ENCODE measurements at regions not wholly inside any gene's neighbourhood (a gene's known extent, or its start where the extent isn't known, plus 50 kb on each side); places are given as distances from the start of the nearest gene placed in this dataset.
"Not testable (repeated sequence)": the region's sequence is repeated elsewhere in the genome, so short reads cannot be mapped to it uniquely, and the experiment has no call there.

GRCh38 chr20:12133553-12133952 lies 215.9 kb downstream of the BTBD3 start:
- TF ChIP-seq CTCF (conservative IDR thresholded peaks at IDR 0.05; ENCODE audit: low read depth, low read length), result no peak
- no peak for DNase-seq (ENCODE audit: low read depth)
- H3K4me3 ChIP-seq (ENCODE audit: low read depth, low read length), result no peak overlapping the region

- not testable (repeated sequence) for DNase-seq (ENCODE audit: low read depth); H3K4me3 ChIP-seq (ENCODE audit: low read depth, low read length)
Measured at GRCh38 chr20:12145951-12146350, 228.3 kb downstream of the BTBD3 start.

GRCh38 chr20:12152996-12153395 lies 235.3 kb downstream of the BTBD3 start:
- H3K4me3 ChIP-seq (ENCODE audit: low read depth, low read length), result no peak overlapping the region
- no peak for TF ChIP-seq CTCF (conservative IDR thresholded peaks at IDR 0.05; ENCODE audit: low read depth, low read length)
- DNase-seq (ENCODE audit: low read depth), result peak; percentile 44

- H3K4me3 ChIP-seq (ENCODE audit: low read depth, low read length), result no peak overlapping the region
- DNase-seq (ENCODE audit: low read depth), result peak; percentile 45
- TF ChIP-seq CTCF (conservative IDR thresholded peaks at IDR 0.05; ENCODE audit: low read depth, low read length), result no peak
Measured at GRCh38 chr20:12153628-12154027, 235.9 kb downstream of the BTBD3 start.

- H3K4me3 ChIP-seq (ENCODE audit: low read depth, low read length), result no peak overlapping the region
- no peak for TF ChIP-seq CTCF (conservative IDR thresholded peaks at IDR 0.05; ENCODE audit: low read depth, low read length)
- no peak for DNase-seq (ENCODE audit: low read depth)
Measured at GRCh38 chr20:12156252-12156651, 238.6 kb downstream of the BTBD3 start.

- DNase-seq (ENCODE audit: low read depth), result no peak
- no peak for TF ChIP-seq CTCF (conservative IDR thresholded peaks at IDR 0.05; ENCODE audit: low read depth, low read length)
Measured at GRCh38 chr20:12159261-12159660, 241.6 kb downstream of the BTBD3 start.

GRCh38 chr20:12161734-12162133 lies 244.0 kb downstream of the BTBD3 start:
- TF ChIP-seq CTCF (conservative IDR thresholded peaks at IDR 0.05; ENCODE audit: low read depth, low read length), result no peak
- H3K4me3 ChIP-seq (ENCODE audit: low read depth, low read length), result no peak overlapping the region
- DNase-seq (ENCODE audit: low read depth), result no peak

More at GRCh38 chr20:12159261-12159660, 241.6 kb downstream of the BTBD3 start:
- no peak overlapping the region for H3K4me3 ChIP-seq (ENCODE audit: low read depth, low read length)

All from choroid plexus epithelial cell (primary cell).